ENCODE measurements at regions not wholly inside any gene's neighbourhood (a gene's known extent, or its start where the extent isn't known, plus 50 kb on each side); places are given as distances from the start of the nearest gene placed in this dataset.

DNA sequence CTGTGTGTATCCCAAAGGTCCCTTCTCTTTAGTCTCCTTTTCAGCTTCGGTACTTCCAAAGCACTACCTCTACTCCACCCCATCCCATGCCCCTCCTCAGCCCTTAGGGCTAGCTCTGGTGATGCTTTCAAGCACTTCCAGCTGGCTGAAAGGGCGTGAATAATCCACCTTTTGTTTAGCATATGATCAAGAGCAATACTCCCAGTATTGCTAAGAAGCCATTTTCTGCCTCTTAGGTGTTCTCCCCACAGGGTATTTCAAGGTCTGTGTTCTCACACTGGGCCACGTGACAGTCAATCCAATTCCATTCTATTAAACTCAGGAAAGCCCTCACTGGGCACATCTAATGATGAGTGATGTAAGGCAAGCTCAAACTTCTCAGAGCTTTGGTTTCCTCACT, 298.5 kb upstream of the PROX1 start:
- Histone ChIP-seq H3K4me2 (replicated peaks; ENCODE audit: low read depth, low read length, poor library complexity, severe bottlenecking) (no peak overlapping the region), H3K36me3 (replicated peaks in 1 of 2; ENCODE audit: control extremely low read depth in 1 of 2, control insufficient read depth in 1 of 2, extremely low read depth in 1 of 2, insufficient read depth in 2 of 2, low read length in 1 of 2) (no peaks in the 10 kb centered on the region), H3K79me2 (ENCODE audit: control insufficient read depth, insufficient read depth, low read length) (no peaks in the 10 kb centered on the region), H4K20me1 (ENCODE audit: control insufficient read depth, insufficient read depth, low read length, poor library complexity, severe bottlenecking) (no peaks in the 10 kb centered on the region), H3K27ac (ENCODE audit: low read length in 2 of 2) (no peak overlapping the region), H3K9ac (ENCODE audit: low read length) (no peak overlapping the region), H2AFZ (ENCODE audit: insufficient read depth, low read depth, low read length, poor library complexity, severe bottlenecking) (no peak overlapping the region), H3K27me3 (replicated peaks in 1 of 4; ENCODE audit: control extremely low read depth in 1 of 4, control insufficient read depth in 3 of 4, insufficient read depth in 4 of 4, low read length in 3 of 4) (no peaks in the 10 kb centered on the region), H3K9me3 (ENCODE audit: control extremely low read depth in 1 of 3, control insufficient read depth in 2 of 3, insufficient read depth in 1 of 3, low read length in 2 of 3) (no peaks in the 10 kb centered on the region), H3K4me3 (ENCODE audit: control extremely low read depth in 1 of 5, extremely low read depth in 1 of 5, insufficient read depth in 1 of 5, low read depth in 2 of 5, low read length in 4 of 5) (no peak overlapping the region), H3K4me1 (ENCODE audit: control insufficient read depth in 2 of 2, insufficient read depth in 2 of 2, low read length in 2 of 2) (no peaks in the 10 kb centered on the region)
- Mint-ChIP-seq H3K27me3 (no peaks in the 10 kb centered on the region), H3K9me3 (ENCODE audit: insufficient read depth) (no peaks in the 10 kb centered on the region), H3K4me3 (no peak overlapping the region), H3K4me1 (no peaks in the 10 kb centered on the region), H3K27ac (no peak overlapping the region)
- TF ChIP-seq EZH2 (IDR thresholded peaks at IDR 0.05; ENCODE audit: borderline replicate concordance, insufficient read depth, low read depth, low read length, poor library complexity, severe bottlenecking), result no peak
- TF ChIP-seq, protein P1, sequence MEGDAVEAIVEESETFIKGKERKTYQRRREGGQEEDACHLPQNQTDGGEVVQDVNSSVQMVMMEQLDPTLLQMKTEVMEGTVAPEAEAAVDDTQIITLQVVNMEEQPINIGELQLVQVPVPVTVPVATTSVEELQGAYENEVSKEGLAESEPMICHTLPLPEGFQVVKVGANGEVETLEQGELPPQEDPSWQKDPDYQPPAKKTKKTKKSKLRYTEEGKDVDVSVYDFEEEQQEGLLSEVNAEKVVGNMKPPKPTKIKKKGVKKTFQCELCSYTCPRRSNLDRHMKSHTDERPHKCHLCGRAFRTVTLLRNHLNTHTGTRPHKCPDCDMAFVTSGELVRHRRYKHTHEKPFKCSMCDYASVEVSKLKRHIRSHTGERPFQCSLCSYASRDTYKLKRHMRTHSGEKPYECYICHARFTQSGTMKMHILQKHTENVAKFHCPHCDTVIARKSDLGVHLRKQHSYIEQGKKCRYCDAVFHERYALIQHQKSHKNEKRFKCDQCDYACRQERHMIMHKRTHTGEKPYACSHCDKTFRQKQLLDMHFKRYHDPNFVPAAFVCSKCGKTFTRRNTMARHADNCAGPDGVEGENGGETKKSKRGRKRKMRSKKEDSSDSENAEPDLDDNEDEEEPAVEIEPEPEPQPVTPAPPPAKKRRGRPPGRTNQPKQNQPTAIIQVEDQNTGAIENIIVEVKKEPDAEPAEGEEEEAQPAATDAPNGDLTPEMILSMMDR (IDR thresholded peaks at IDR 0.05), result no peak
- ChIA-PET POLR2A (no interaction called here), CTCF (no interaction called here)
- 71% methylated on average over 2 of the region's 3 CpGs for WGBS (ENCODE audit: insufficient coverage)
- DNase-seq, result no peak
- no peak for ATAC-seq (ENCODE audit: low read depth)
- intact Hi-C loops (cut with micrococcal nuclease), result no loop called here

DNA sequence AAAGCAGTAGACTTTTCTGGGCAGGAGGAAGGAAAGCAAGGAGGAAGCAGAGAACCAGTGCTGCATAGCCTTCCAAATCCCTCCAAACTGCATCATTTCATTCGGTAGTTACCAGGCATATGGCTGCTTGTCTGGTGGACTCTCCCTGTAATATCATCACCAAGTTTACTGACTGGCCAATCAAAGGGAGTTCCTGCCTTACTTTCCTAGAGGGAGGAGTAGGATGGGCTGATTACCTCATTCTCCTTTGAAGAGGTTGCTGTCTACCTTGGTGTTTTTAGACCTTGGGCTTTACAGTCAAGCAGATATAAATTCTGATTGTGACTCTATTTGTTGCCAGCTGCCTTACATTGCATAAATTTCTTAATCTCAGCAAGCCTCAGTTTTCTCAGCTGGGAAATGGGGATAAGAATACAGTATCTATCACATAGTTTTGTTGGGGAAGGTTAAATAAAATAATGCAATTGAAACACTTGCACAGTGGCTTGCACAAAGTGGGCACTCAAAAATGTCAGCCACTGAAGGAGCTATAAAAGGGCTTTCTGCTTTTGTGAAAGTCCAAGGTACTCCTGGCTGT, 297.3 kb upstream of the PROX1 start:
- Histone ChIP-seq H3K4me2 (replicated peaks; ENCODE audit: low read depth, low read length, poor library complexity, severe bottlenecking) (no peak overlapping the region), H3K79me2 (ENCODE audit: control insufficient read depth, insufficient read depth, low read length) (no peaks in the 10 kb centered on the region), H3K9ac (ENCODE audit: low read length) (no peak overlapping the region), H2AFZ (ENCODE audit: insufficient read depth, low read depth, low read length, poor library complexity, severe bottlenecking) (no peak overlapping the region), H3K9me3 (ENCODE audit: control extremely low read depth in 1 of 3, control insufficient read depth in 2 of 3, insufficient read depth in 1 of 3, low read length in 2 of 3) (no peaks in the 10 kb centered on the region), H3K4me1 (ENCODE audit: control insufficient read depth in 2 of 2, insufficient read depth in 2 of 2, low read length in 2 of 2) (no peaks in the 10 kb centered on the region), H3K27me3 (replicated peaks in 1 of 4; ENCODE audit: control extremely low read depth in 1 of 4, control insufficient read depth in 3 of 4, insufficient read depth in 4 of 4, low read length in 3 of 4) (no peaks in the 10 kb centered on the region), H3K36me3 (replicated peaks in 1 of 2; ENCODE audit: control extremely low read depth in 1 of 2, control insufficient read depth in 1 of 2, extremely low read depth in 1 of 2, insufficient read depth in 2 of 2, low read length in 1 of 2) (no peaks in the 10 kb centered on the region), H3K4me3 (ENCODE audit: control extremely low read depth in 1 of 5, extremely low read depth in 1 of 5, insufficient read depth in 1 of 5, low read depth in 2 of 5, low read length in 4 of 5) (no peak overlapping the region), H4K20me1 (ENCODE audit: control insufficient read depth, insufficient read depth, low read length, poor library complexity, severe bottlenecking) (no peaks in the 10 kb centered on the region), H3K27ac (ENCODE audit: low read length in 2 of 2) (no peak overlapping the region)
- Mint-ChIP-seq H3K27me3 (no peaks in the 10 kb centered on the region), H3K4me1 (no peaks in the 10 kb centered on the region), H3K4me3 (no peak overlapping the region), H3K27ac (no peak overlapping the region), H3K9me3 (ENCODE audit: insufficient read depth) (no peaks in the 10 kb centered on the region)
- intact Hi-C loops (cut with micrococcal nuclease), result no loop called here
- CTCF ChIA-PET, result no interaction called here
- no CpG with 5 or more reads among the region's 1 CpG for WGBS (ENCODE audit: insufficient coverage)
- DNase-seq (no peak), ATAC-seq (ENCODE audit: low read depth) (no peak)
- TF ChIP-seq, protein P1 (IDR thresholded peaks at IDR 0.05), result no peak
- TF ChIP-seq EZH2 (IDR thresholded peaks at IDR 0.05; ENCODE audit: borderline replicate concordance, insufficient read depth, low read depth, low read length, poor library complexity, severe bottlenecking), result no peak
- POLR2A ChIA-PET, result no interaction called here

Measured in B cell (primary cell).